Amniotic stem cell (primary cell): ENCODE measurements at regions not wholly inside any gene's neighbourhood (a gene's known extent, or its start where the extent isn't known, plus 50 kb on each side); places are given as distances from the start of the nearest gene placed in this dataset.
"Not testable (repeated sequence)": the region's sequence is repeated elsewhere in the genome, so short reads cannot be mapped to it uniquely, and the experiment has no call there.

ENCODE experiments used
- DNase-seq: peaks from one replicate; lab custom pipeline; 2025; lab: John Stamatoyannopoulos, UW

GRCh38 chr1:101185421-101185820, 51.4 kb upstream of the S1PR1 start:
- DNase-seq: no peak

- no peak for DNase-seq
Measured at GRCh38 chr1:101183388-101183699, 53.5 kb upstream of the S1PR1 start.

- no peak for DNase-seq
Measured at GRCh38 chr1:101182627-101183387, 54.0 kb upstream of the S1PR1 start.

- no peak for DNase-seq
Measured at GRCh38 chr1:101181930-101182329, 54.9 kb upstream of the S1PR1 start.

- no peak for DNase-seq
Measured at GRCh38 chr1:101178688-101179491, 57.9 kb upstream of the S1PR1 start.

GRCh38 chr1:101178341-101178687, 58.5 kb upstream of the S1PR1 start:
- DNase-seq: no peak

GRCh38 chr1:101175886-101176285, 60.9 kb upstream of the S1PR1 start:
- no peak for DNase-seq

GRCh38 chr1:101175466-101175865, 61.4 kb upstream of the S1PR1 start:
- no peak for DNase-seq

- peak; percentile 51 for DNase-seq
Measured at GRCh38 chr1:101174722-101175121, 62.1 kb upstream of the S1PR1 start.

GRCh38 chr1:101174298-101174697, 62.5 kb upstream of the S1PR1 start:
- not testable (repeated sequence) for DNase-seq

- no peak for DNase-seq
Measured at GRCh38 chr1:101170506-101171050, 66.2 kb upstream of the S1PR1 start.

GRCh38 chr1:101167891-101168290, 68.9 kb upstream of the S1PR1 start:
- no peak for DNase-seq

- DNase-seq: no peak
Measured at GRCh38 chr1:101166583-101167120, 70.2 kb upstream of the S1PR1 start.

- DNase-seq: no peak
Measured at GRCh38 chr1:101165954-101166353, 70.9 kb upstream of the S1PR1 start.

GRCh38 chr1:101165532-101165931, 71.3 kb upstream of the S1PR1 start:
- DNase-seq: no peak

GRCh38 chr1:101164776-101165175, 72.0 kb upstream of the S1PR1 start:
- DNase-seq: no peak

- DNase-seq: no peak
Measured at GRCh38 chr1:101162736-101163735, 73.8 kb upstream of the S1PR1 start.

- no peak for DNase-seq
Measured at GRCh38 chr1:101162300-101162699, 74.5 kb upstream of the S1PR1 start.

GRCh38 chr1:101161619-101162018, 75.2 kb upstream of the S1PR1 start:
- DNase-seq: no peak

- DNase-seq: no peak
Measured at GRCh38 chr1:101158424-101158823, 78.4 kb upstream of the S1PR1 start.

- DNase-seq: no peak
Measured at GRCh38 chr1:101154547-101154946, 82.3 kb upstream of the S1PR1 start.

GRCh38 chr1:101153692-101154091, 83.1 kb upstream of the S1PR1 start:
- no peak for DNase-seq
